Neural cell (in vitro differentiated cells): ENCODE measurements at regions not wholly inside any gene's neighbourhood (a gene's known extent, or its start where the extent isn't known, plus 50 kb on each side); places are given as distances from the start of the nearest gene placed in this dataset.

Experiments
- H2AFZ ChIP-seq: fragments of 200-600, 300-800 bp; sonication (generic), shearing (Covaris generic); 2 replicates; pipeline ENCODE4 v1.6.0; 2014; ENCODE audit warnings: low read depth, mild to moderate bottlenecking, antibody characterized with exemption, low read length, moderate library complexity
- H3F3A ChIP-seq: fragments of 200-600 bp; shearing (Covaris generic); 2 replicates; pipeline ENCODE4 v1.6.1; 2016; ENCODE audit warnings: mild to moderate bottlenecking, moderate library complexity, mixed read lengths, antibody characterized with exemption, low read length; ENCODE audit not compliant: insufficient read depth, poor library complexity, severe bottlenecking
- H3K27ac ChIP-seq: fragments of 200-600, 300-800 bp; sonication (generic), shearing (Covaris generic); 2 replicates; pipeline ENCODE4 v1.5.1; 2014; ENCODE audit warnings: mild to moderate bottlenecking, low read length, moderate library complexity
- H3K27me3 ChIP-seq: fragments of 300-800, 200-600 bp; sonication (generic), shearing (Covaris generic); 2 replicates; pipeline ENCODE4 v1.6.0; 2014; ENCODE audit warnings: mild to moderate bottlenecking, low read depth, low read length, moderate library complexity; ENCODE audit not compliant: insufficient read depth
- H3K36me3 ChIP-seq: fragments of 300-800, 200-600 bp; sonication (generic), shearing (Covaris generic); 2 replicates; pipeline ENCODE4 v1.5.1; 2014; ENCODE audit warnings: mild to moderate bottlenecking, antibody characterized with exemption, low read length, moderate library complexity; ENCODE audit not compliant: insufficient read depth
- H3K4me2 ChIP-seq: fragments of 300-800, 200-600 bp; sonication (generic), shearing (Covaris generic); 2 replicates; pipeline ENCODE4 v1.6.0; 2014; ENCODE audit warnings: mild to moderate bottlenecking, low read length
- H3K4me3 ChIP-seq: fragments of 300-800, 200-600 bp; sonication (generic), shearing (Covaris generic); 2 replicates; pipeline ENCODE4 v1.5.1; 2014; ENCODE audit warnings: mild to moderate bottlenecking, low read length, moderate library complexity
- H3K79me2 ChIP-seq: fragments of 200-600 bp; shearing (Covaris generic); replicated peaks from 2 replicates; pipeline ENCODE4 v1.6.0; 2014; ENCODE audit warnings: mild to moderate bottlenecking, low read length, moderate library complexity; ENCODE audit not compliant: insufficient read depth
- H3K9ac ChIP-seq: fragments of 300-800, 200-600 bp; sonication (generic), shearing (Covaris generic); 2 replicates; pipeline ENCODE4 v1.6.1; 2016; ENCODE audit warnings: mild to moderate bottlenecking, low read length, mixed read lengths
- H3K9me2 ChIP-seq: fragments of 200-600 bp; shearing (Covaris generic); 2 replicates; pipeline ENCODE4 v1.6.1; 2016; ENCODE audit warnings: mild to moderate bottlenecking, low read length, mixed read lengths; ENCODE audit not compliant: insufficient read depth
- H3K9me3 ChIP-seq: fragments of 200-600, 300-800 bp; sonication (generic), shearing (Covaris generic); 2 replicates; pipeline ENCODE4 v1.6.1; 2016; ENCODE audit warnings: mild to moderate bottlenecking, mixed run types, low read length, moderate library complexity, mixed read lengths
- H4K20me1 ChIP-seq: fragments of 200-600 bp; shearing (Covaris generic); 2 replicates; pipeline ENCODE4 v1.6.1; 2016; ENCODE audit warnings: mild to moderate bottlenecking, mixed run types; ENCODE audit not compliant: insufficient read depth
- CTCF ChIP-seq: fragments of 450-650 bp; IDR thresholded peaks from 2 replicates; pipeline ENCODE4 v1.5.1; 2014; ENCODE audit warnings: antibody characterized with exemption, mild to moderate bottlenecking, moderate library complexity; ENCODE audit not compliant: poor library complexity, severe bottlenecking
- EP300 ChIP-seq: fragments of 450-650 bp; conservative IDR thresholded peaks from 2 replicates; pipeline ENCODE4 v1.6.1; 2014; ENCODE audit warnings: antibody characterized with exemption, mild to moderate bottlenecking, moderate library complexity; ENCODE audit not compliant: poor library complexity, severe bottlenecking
- EZH2 ChIP-seq: fragments of 200-600, 300-800 bp; shearing (Covaris generic), sonication (generic); IDR thresholded peaks from 2 replicates; pipeline ENCODE4 v1.6.1; 2014; ENCODE audit warnings: antibody characterized with exemption, low read length, borderline replicate concordance, mild to moderate bottlenecking; ENCODE audit not compliant: insufficient read depth, poor library complexity, severe bottlenecking
- MXI1 ChIP-seq: fragments of 450-650 bp; conservative IDR thresholded peaks from 2 replicates; pipeline ENCODE4 v1.6.1; 2014; ENCODE audit warnings: antibody characterized with exemption, mild to moderate bottlenecking; ENCODE audit not compliant: poor library complexity, severe bottlenecking
- POLR2AphosphoS5 ChIP-seq: IDR thresholded peaks from 2 replicates; pipeline ENCODE4 v1.6.1; 2012
- RAD21 ChIP-seq: fragments of 450-650 bp; conservative IDR thresholded peaks from 2 replicates; pipeline ENCODE4 v1.6.1; 2014; ENCODE audit warnings: antibody characterized with exemption, mild to moderate bottlenecking, moderate library complexity
- SMC3 ChIP-seq: fragments of 450-650 bp; conservative IDR thresholded peaks from 2 replicates; pipeline ENCODE4 v1.6.1; 2014; ENCODE audit warnings: antibody characterized with exemption, mild to moderate bottlenecking, moderate library complexity; ENCODE audit not compliant: poor library complexity
- TF ChIP-seq, protein P1 (sequence below): IDR thresholded peaks from 2 replicates; pipeline ENCODE4 v1.6.1; 2012; ENCODE audit warnings: borderline replicate concordance

DNA sequence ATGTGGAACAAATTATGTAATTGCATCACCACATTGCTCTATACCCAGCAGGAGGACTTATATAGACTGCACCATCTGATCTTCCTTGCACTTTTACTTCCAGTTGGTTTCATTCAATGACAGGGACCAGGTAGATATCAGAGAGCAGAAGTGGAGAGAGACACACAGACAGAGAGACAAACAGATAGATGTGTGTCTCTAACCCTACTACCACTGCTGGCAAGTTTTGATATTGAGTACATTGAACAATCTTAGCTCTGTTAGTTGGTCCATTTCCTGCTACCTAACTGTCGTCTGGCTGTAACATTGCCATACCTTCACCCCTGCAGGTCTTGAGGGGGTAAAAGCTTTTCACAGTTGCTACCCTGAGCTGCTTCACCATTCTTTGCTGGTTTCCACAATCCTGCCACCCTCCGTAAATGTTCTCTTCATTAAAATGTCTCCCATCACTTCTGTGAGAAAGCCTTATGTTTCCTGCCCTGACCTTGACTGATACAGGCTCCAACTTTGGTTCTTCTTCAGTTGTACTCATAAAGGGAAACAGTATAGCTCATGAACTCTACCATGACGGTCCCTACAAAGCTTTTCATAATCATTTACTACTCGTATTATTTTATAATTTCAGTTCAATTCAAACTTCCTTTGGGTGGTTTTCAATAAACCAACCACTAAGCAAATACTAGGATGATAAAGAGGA, 62.3 kb upstream of the ITGA4 start:
- Histone ChIP-seq H3K27me3 (no peaks in the 10 kb centered on the region), H3K4me3 (no peak overlapping the region), H2AFZ (no peak overlapping the region), H4K20me1 (no peaks in the 10 kb centered on the region), H3F3A (no peaks in the 10 kb centered on the region), H3K9me3 (no peaks in the 10 kb centered on the region), H3K79me2 (no peaks in the 10 kb centered on the region), H3K36me3 (no peaks in the 10 kb centered on the region), H3K4me2 (no peak overlapping the region), H3K27ac (no peak overlapping the region), H3K9ac (no peak overlapping the region), H3K9me2 (no peaks in the 10 kb centered on the region)
- no peak for TF ChIP-seq POLR2AphosphoS5
- TF ChIP-seq SMC3 = no peak
- no peak for TF ChIP-seq MXI1
- TF ChIP-seq, protein P1, sequence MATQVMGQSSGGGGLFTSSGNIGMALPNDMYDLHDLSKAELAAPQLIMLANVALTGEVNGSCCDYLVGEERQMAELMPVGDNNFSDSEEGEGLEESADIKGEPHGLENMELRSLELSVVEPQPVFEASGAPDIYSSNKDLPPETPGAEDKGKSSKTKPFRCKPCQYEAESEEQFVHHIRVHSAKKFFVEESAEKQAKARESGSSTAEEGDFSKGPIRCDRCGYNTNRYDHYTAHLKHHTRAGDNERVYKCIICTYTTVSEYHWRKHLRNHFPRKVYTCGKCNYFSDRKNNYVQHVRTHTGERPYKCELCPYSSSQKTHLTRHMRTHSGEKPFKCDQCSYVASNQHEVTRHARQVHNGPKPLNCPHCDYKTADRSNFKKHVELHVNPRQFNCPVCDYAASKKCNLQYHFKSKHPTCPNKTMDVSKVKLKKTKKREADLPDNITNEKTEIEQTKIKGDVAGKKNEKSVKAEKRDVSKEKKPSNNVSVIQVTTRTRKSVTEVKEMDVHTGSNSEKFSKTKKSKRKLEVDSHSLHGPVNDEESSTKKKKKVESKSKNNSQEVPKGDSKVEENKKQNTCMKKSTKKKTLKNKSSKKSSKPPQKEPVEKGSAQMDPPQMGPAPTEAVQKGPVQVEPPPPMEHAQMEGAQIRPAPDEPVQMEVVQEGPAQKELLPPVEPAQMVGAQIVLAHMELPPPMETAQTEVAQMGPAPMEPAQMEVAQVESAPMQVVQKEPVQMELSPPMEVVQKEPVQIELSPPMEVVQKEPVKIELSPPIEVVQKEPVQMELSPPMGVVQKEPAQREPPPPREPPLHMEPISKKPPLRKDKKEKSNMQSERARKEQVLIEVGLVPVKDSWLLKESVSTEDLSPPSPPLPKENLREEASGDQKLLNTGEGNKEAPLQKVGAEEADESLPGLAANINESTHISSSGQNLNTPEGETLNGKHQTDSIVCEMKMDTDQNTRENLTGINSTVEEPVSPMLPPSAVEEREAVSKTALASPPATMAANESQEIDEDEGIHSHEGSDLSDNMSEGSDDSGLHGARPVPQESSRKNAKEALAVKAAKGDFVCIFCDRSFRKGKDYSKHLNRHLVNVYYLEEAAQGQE = no peak
- TF ChIP-seq EP300 = no peak
- no peak for TF ChIP-seq CTCF

- H3K79me2 ChIP-seq = no peaks in the 10 kb centered on the region
- TF ChIP-seq EP300 (no peak), EZH2 (no peak), RAD21 (no peak), POLR2AphosphoS5 (no peak)
- TF ChIP-seq, protein P1 = no peak
- no peak overlapping the region for H2AFZ ChIP-seq
- H3K27ac ChIP-seq = no peak overlapping the region
- H3K4me2 ChIP-seq = no peak overlapping the region
- H3K9me3 ChIP-seq = no peaks in the 10 kb centered on the region
- no peaks in the 10 kb centered on the region for H3K9me2 ChIP-seq
- H3K4me3 ChIP-seq = no peak overlapping the region
- H3K36me3 ChIP-seq = no peaks in the 10 kb centered on the region
- H3K27me3 ChIP-seq = no peaks in the 10 kb centered on the region
- no peak overlapping the region for H3K9ac ChIP-seq
- no peaks in the 10 kb centered on the region for H3F3A ChIP-seq
- H4K20me1 ChIP-seq = no peaks in the 10 kb centered on the region
These were observed 61.3 kb upstream of the ITGA4 start for GRCh38 chr2:181395851-181396250.
